ENCODE measurements at regions not wholly inside any gene's neighbourhood (a gene's known extent, or its start where the extent isn't known, plus 50 kb on each side); places are given as distances from the start of the nearest gene placed in this dataset.

DNA sequence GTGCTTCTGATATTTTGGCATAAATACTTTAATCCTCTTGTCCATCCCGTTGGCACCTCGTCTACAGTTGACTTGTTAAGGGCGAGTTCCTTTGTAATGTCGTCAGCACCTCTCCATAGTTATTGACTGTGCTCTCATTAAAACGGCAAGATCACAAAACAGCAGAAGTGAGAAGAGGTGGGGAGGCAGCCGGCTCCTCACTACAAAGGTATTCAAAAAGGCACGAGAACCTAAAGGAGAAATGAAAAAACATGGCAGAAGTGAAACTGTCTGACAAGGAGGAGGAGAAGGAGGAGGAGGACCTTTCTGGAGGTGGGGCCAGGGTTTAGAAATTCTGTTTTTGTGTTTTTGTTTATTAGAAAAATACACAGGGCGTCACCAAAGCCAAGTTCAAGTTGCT is 235.6 kb downstream of the BCL11A start:
- H3K27me3 Mint-ChIP-seq (ENCODE audit: unreplicated experiment) = peaks cover 38% of the 10 kb centered on the region
- no peaks in the 10 kb centered on the region for H3K4me1 Mint-ChIP-seq (ENCODE audit: low read depth, unreplicated experiment)

DNA sequence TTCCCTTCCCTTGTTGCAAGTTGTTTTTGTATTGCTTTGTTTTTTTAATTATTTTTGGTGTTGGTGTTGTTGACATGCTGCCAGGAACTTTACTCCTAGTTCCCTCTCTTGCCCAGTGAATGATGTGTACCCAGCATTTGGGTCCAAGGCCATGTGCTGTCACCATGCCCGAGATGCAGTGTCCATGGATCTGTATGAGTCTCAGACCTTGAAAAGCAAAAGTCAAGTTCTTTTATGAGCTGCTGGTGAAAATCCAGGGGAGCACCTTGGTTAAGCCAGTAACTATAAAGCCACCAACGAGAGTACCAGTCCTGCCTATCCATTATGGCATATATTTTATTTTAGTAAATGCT is 236.4 kb downstream of the BCL11A start:
- Mint-ChIP-seq H3K9me3 (ENCODE audit: low read depth, unreplicated experiment) (no peaks in the 10 kb centered on the region), H3K4me1 (ENCODE audit: low read depth, unreplicated experiment) (no peaks in the 10 kb centered on the region), H3K27ac (ENCODE audit: unreplicated experiment) (no peak overlapping the region)

More for the DNA sequence above, 235.6 kb downstream of the BCL11A start:
- no peak overlapping the region for H3K27ac Mint-ChIP-seq (ENCODE audit: unreplicated experiment)
- BruUV-seq (replicated peaks) = no TSS peak
- H3K4me3 Mint-ChIP-seq (ENCODE audit: low read depth, unreplicated experiment) = no peak overlapping the region
- H3K36me3 Mint-ChIP-seq (ENCODE audit: insufficient read depth, unreplicated experiment) = no peaks in the 10 kb centered on the region
- TF ChIP-seq, protein P1, sequence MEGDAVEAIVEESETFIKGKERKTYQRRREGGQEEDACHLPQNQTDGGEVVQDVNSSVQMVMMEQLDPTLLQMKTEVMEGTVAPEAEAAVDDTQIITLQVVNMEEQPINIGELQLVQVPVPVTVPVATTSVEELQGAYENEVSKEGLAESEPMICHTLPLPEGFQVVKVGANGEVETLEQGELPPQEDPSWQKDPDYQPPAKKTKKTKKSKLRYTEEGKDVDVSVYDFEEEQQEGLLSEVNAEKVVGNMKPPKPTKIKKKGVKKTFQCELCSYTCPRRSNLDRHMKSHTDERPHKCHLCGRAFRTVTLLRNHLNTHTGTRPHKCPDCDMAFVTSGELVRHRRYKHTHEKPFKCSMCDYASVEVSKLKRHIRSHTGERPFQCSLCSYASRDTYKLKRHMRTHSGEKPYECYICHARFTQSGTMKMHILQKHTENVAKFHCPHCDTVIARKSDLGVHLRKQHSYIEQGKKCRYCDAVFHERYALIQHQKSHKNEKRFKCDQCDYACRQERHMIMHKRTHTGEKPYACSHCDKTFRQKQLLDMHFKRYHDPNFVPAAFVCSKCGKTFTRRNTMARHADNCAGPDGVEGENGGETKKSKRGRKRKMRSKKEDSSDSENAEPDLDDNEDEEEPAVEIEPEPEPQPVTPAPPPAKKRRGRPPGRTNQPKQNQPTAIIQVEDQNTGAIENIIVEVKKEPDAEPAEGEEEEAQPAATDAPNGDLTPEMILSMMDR (IDR thresholded peaks at IDR 0.05; ENCODE audit: unreplicated experiment) = no peak
- no peaks in the 10 kb centered on the region for H3K9me3 Mint-ChIP-seq (ENCODE audit: low read depth, unreplicated experiment)
- intact Hi-C loops (cut with micrococcal nuclease; ENCODE audit: unreplicated experiment) = no loop called here
- no peak for DNase-seq
- CTCF ChIA-PET = no interaction called here

DNA sequence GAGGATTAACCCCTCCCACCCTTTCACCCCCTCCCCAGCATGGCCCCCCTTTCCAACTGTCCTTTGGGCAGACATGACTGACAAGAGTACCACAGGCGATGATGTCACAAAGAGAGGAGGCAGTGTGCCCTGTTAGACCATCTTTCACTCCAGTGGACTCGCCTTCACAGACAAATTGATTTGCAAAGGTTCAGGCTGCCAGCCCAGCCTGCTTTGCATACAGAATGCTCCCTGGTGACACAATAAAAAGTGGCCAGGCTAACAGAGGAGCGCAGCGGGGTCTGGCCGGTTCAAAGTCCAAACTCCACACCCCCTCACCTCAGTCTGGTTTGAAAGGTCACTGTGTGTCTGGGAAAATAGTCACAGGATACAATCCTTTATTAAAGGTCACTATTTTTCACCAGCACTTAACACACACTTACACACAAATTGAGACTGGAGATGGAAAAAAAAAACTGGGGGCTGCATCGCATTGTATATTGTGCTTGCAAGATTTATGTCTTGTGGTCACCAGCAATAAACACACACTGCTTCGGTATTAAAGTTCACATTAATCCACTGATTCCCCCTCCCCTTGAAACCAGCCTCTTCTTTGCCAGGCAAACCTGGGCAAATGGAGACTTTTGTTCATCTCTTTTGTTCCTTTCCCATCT is 236.9 kb downstream of the BCL11A start:
- Mint-ChIP-seq H3K9me3 (ENCODE audit: low read depth, unreplicated experiment) (no peaks in the 10 kb centered on the region), H3K27ac (ENCODE audit: unreplicated experiment) (no peak overlapping the region), H3K36me3 (ENCODE audit: insufficient read depth, unreplicated experiment) (no peaks in the 10 kb centered on the region), H3K4me1 (ENCODE audit: low read depth, unreplicated experiment) (no peaks in the 10 kb centered on the region), H3K4me3 (ENCODE audit: low read depth, unreplicated experiment) (no peak overlapping the region), H3K27me3 (ENCODE audit: unreplicated experiment) (peaks cover 25% of the 10 kb centered on the region)
- intact Hi-C loops (cut with micrococcal nuclease; ENCODE audit: unreplicated experiment) = no loop called here
- TF ChIP-seq, protein P1 (IDR thresholded peaks at IDR 0.05; ENCODE audit: unreplicated experiment) = no peak
- BruUV-seq (replicated peaks) = no TSS peak
- CTCF ChIA-PET = no interaction called here
- DNase-seq = no peak

More for the DNA sequence above, 236.4 kb downstream of the BCL11A start:
- no peaks in the 10 kb centered on the region for H3K36me3 Mint-ChIP-seq (ENCODE audit: insufficient read depth, unreplicated experiment)
- H3K27me3 Mint-ChIP-seq (ENCODE audit: unreplicated experiment) = peaks cover 30% of the 10 kb centered on the region
- no peak for DNase-seq
- no peak overlapping the region for H3K4me3 Mint-ChIP-seq (ENCODE audit: low read depth, unreplicated experiment)
- intact Hi-C loops (cut with micrococcal nuclease; ENCODE audit: unreplicated experiment) = no loop called here
- CTCF ChIA-PET = no interaction called here
- BruUV-seq (replicated peaks) = no TSS peak
- TF ChIP-seq, protein P1 (IDR thresholded peaks at IDR 0.05; ENCODE audit: unreplicated experiment) = no peak

DNA sequence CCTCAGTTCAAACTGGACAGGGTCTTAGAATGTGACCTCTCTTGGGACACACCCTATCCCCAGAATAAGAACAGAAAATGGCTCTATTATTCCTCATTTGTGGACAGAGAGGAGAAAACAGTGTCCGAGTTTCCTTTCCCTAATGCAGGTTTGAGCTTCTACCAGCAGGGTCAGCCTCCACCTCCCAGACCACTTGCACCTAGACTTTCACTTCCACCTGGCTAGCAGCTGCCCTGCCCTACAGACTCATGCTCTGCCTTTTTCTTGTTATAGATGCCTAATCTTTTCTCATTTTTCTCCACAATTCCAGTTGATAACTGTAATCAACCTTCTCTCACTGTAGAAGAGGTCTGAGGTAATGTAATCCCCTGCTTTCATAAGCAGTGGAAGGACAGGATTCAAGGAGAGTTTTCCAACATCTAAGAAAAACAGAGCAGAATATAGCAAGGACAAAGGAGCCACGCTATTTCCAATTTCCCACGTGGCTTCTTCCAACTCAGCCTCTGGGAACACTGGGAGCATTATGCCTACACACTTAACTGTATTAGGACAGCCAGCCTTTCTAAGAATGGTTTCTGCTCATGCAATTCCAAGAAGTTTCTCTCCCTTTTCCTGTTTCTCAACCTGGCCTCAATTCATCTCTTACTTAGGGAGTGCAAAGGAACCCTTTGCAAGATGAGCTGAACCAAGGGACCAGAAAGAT is 239.8 kb downstream of the BCL11A start:
- Mint-ChIP-seq H3K27me3 (ENCODE audit: unreplicated experiment) (peaks cover 9% of the 10 kb centered on the region), H3K4me1 (ENCODE audit: low read depth, unreplicated experiment) (no peaks in the 10 kb centered on the region), H3K4me3 (ENCODE audit: low read depth, unreplicated experiment) (no peak overlapping the region), H3K9me3 (ENCODE audit: low read depth, unreplicated experiment) (no peaks in the 10 kb centered on the region), H3K36me3 (ENCODE audit: insufficient read depth, unreplicated experiment) (no peaks in the 10 kb centered on the region), H3K27ac (ENCODE audit: unreplicated experiment) (no peak overlapping the region)
- CTCF ChIA-PET = interaction anchor here (1.2 kb wide), 1 partner anchor 12 kb away, joined by 4 read pairs; no protein-coding TSS in a partner anchor
- intact Hi-C loops (cut with micrococcal nuclease; ENCODE audit: unreplicated experiment) = no loop called here
- no TSS peak for BruUV-seq (replicated peaks)
- TF ChIP-seq, protein P1 (IDR thresholded peaks at IDR 0.05; ENCODE audit: unreplicated experiment) = no peak
- DNase-seq = no peak

All from Calu3 (cell line).